SW 1271 (cell line): ENCODE measurements at regions not wholly inside any gene's neighbourhood (a gene's known extent, or its start where the extent isn't known, plus 50 kb on each side); places are given as distances from the start of the nearest gene placed in this dataset.
A peak's percentile ranks its signal among the peaks of the same experiment; 100 is the strongest.

Source experiments
- DNase-seq, 2 experiments: peaks; one replicate each; lab custom pipeline; 2025; lab: John Stamatoyannopoulos, UW

- no peak for DNase-seq
Observed at GRCh38 chr5:57611177-57611576, 128.6 kb upstream of the ACTBL2 start.

GRCh38 chr5:57608542-57608941 lies 125.9 kb upstream of the ACTBL2 start:
- no peak for DNase-seq

GRCh38 chr5:57601996-57602395 lies 119.4 kb upstream of the ACTBL2 start:
- peak in 1 of 2 experiments; percentile 6 for DNase-seq

GRCh38 chr5:57600321-57600720 lies 117.7 kb upstream of the ACTBL2 start:
- DNase-seq = no peak

GRCh38 chr5:57598756-57599155 lies 116.1 kb upstream of the ACTBL2 start:
- no peak for DNase-seq

GRCh38 chr5:57598097-57598496 lies 115.5 kb upstream of the ACTBL2 start:
- DNase-seq = no peak

- no peak for DNase-seq
Observed at GRCh38 chr5:57595523-57595991, 112.9 kb upstream of the ACTBL2 start.

GRCh38 chr5:57594436-57594835 lies 111.8 kb upstream of the ACTBL2 start:
- DNase-seq = no peak

- no peak for DNase-seq
Observed at GRCh38 chr5:57592236-57592635, 109.6 kb upstream of the ACTBL2 start.

GRCh38 chr5:57586649-57587048 lies 104.0 kb upstream of the ACTBL2 start:
- no peak for DNase-seq

GRCh38 chr5:57582578-57583070 lies 100.0 kb upstream of the ACTBL2 start:
- DNase-seq = no peak

- DNase-seq = no peak
Observed at GRCh38 chr5:57581772-57582171, 99.2 kb upstream of the ACTBL2 start.

GRCh38 chr5:57581222-57581621 lies 98.6 kb upstream of the ACTBL2 start:
- DNase-seq = no peak

GRCh38 chr5:57577432-57578175 lies 95.0 kb upstream of the ACTBL2 start:
- no peak for DNase-seq

- no peak for DNase-seq
Observed at GRCh38 chr5:57576317-57576716, 93.7 kb upstream of the ACTBL2 start.

GRCh38 chr5:57575839-57576238 lies 93.2 kb upstream of the ACTBL2 start:
- no peak for DNase-seq

- DNase-seq = no peak
Observed at GRCh38 chr5:57572461-57572860, 89.8 kb upstream of the ACTBL2 start.

- no peak for DNase-seq
Observed at GRCh38 chr5:57569601-57570000, 87.0 kb upstream of the ACTBL2 start.

- DNase-seq = no peak
Observed at GRCh38 chr5:57568136-57568535, 85.5 kb upstream of the ACTBL2 start.

- no peak for DNase-seq
Observed at GRCh38 chr5:57566914-57567313, 84.3 kb upstream of the ACTBL2 start.

- no peak for DNase-seq
Observed at GRCh38 chr5:57561231-57561842, 78.7 kb upstream of the ACTBL2 start.

- DNase-seq = no peak
Observed at GRCh38 chr5:57559110-57559635, 76.6 kb upstream of the ACTBL2 start.

GRCh38 chr5:57552033-57552432 lies 69.4 kb upstream of the ACTBL2 start:
- DNase-seq = no peak
